Forelimb muscle (tissue), 1 donor: ENCODE measurements at regions not wholly inside any gene's neighbourhood (a gene's known extent, or its start where the extent isn't known, plus 50 kb on each side); places are given as distances from the start of the nearest gene placed in this dataset.

Experiments
- DNase-seq: peaks from one replicate; pipeline ENCODE4 v3.0.0-alpha.2; 2013; ENCODE audit warnings: low read depth

GRCh38 chr17:69828087-69828486 lies 246.9 kb upstream of the KCNJ16 start:
- no peak for DNase-seq

GRCh38 chr17:69834494-69834893 lies 240.5 kb upstream of the KCNJ16 start:
- no peak for DNase-seq

GRCh38 chr17:69851736-69852135 lies 223.3 kb upstream of the KCNJ16 start:
- no peak for DNase-seq

GRCh38 chr17:69853541-69854224 lies 221.3 kb upstream of the KCNJ16 start:
- no peak for DNase-seq

- no peak for DNase-seq
These were observed 220.7 kb upstream of the KCNJ16 start for GRCh38 chr17:69854225-69854780.

GRCh38 chr17:69856946-69857345 lies 218.1 kb upstream of the KCNJ16 start:
- peak; percentile 25 for DNase-seq

GRCh38 chr17:69857412-69857835 lies 217.6 kb upstream of the KCNJ16 start:
- DNase-seq = peak; percentile 47

- DNase-seq = no peak
These were observed 216.6 kb upstream of the KCNJ16 start for GRCh38 chr17:69858460-69858859.

- DNase-seq = no peak
These were observed 214.8 kb upstream of the KCNJ16 start for GRCh38 chr17:69860142-69860680.

GRCh38 chr17:69864462-69864861 lies 210.6 kb upstream of the KCNJ16 start:
- DNase-seq = no peak

GRCh38 chr17:69869667-69870066 lies 205.4 kb upstream of the KCNJ16 start:
- DNase-seq = no peak

GRCh38 chr17:69870091-69870530 lies 204.9 kb upstream of the KCNJ16 start:
- DNase-seq = no peak

GRCh38 chr17:69870751-69871199 lies 204.2 kb upstream of the KCNJ16 start:
- peak; percentile 46 for DNase-seq

GRCh38 chr17:69871318-69871717 lies 203.7 kb upstream of the KCNJ16 start:
- DNase-seq = no peak

GRCh38 chr17:69872675-69873262 lies 202.3 kb upstream of the KCNJ16 start:
- no peak for DNase-seq

- no peak for DNase-seq
These were observed 200.8 kb upstream of the KCNJ16 start for GRCh38 chr17:69874175-69874670.

- DNase-seq = no peak
These were observed 198.3 kb upstream of the KCNJ16 start for GRCh38 chr17:69876757-69877156.

GRCh38 chr17:69878661-69879060 lies 196.4 kb upstream of the KCNJ16 start:
- no peak for DNase-seq

GRCh38 chr17:69879576-69879975 lies 195.4 kb upstream of the KCNJ16 start:
- DNase-seq = no peak

GRCh38 chr17:69880591-69881112 lies 194.4 kb upstream of the KCNJ16 start:
- no peak for DNase-seq

GRCh38 chr17:69882281-69882680 lies 192.7 kb upstream of the KCNJ16 start:
- no peak for DNase-seq

- DNase-seq = no peak
These were observed 191.9 kb upstream of the KCNJ16 start for GRCh38 chr17:69883120-69883519.
